A549 (cell line): ENCODE measurements at regions not wholly inside any gene's neighbourhood (a gene's known extent, or its start where the extent isn't known, plus 50 kb on each side); places are given as distances from the start of the nearest gene placed in this dataset.

Experiments used
- CHD4 ChIP-seq: fragments of 200-600 bp; sonication (generic); IDR thresholded peaks from 2 replicates; pipeline ENCODE4 v1.6.1; 2016; ENCODE audit warnings: antibody characterized with exemption, mild to moderate bottlenecking, borderline replicate concordance
- FOSL2 ChIP-seq, 2 experiments: fragments of 450-650 bp in 1 of 2; fragments of >200 bp in 1 of 2; sonication (Bioruptor Twin) in 1 of 2; formaldehyde crosslinking; IDR thresholded peaks; 2 replicates each; pipeline versions ENCODE4 v1.5.0 to v1.6.1; 2016 to 2020; ENCODE audit warnings: mild to moderate bottlenecking in 1 of 2, moderate library complexity in 1 of 2
- GATA3 ChIP-seq: IDR thresholded peaks from 2 replicates; pipeline ENCODE4 v1.6.1; 2012; ENCODE audit warnings: borderline replicate concordance
- POLR2A ChIP-seq: IDR thresholded peaks from 2 replicates; pipeline ENCODE4 v1.6.1; 2012; ENCODE audit warnings: mild to moderate bottlenecking, low read length
- SMC3 ChIP-seq: fragments of >200 bp; sonication (Bioruptor Twin); formaldehyde crosslinking; IDR thresholded peaks from 3 replicates; pipeline ENCODE4 v1.6.1; 2018; ENCODE audit warnings: inconsistent platforms
- TF ChIP-seq, protein P1 (sequence below): fragments of >200 bp; sonication (Bioruptor Twin); formaldehyde crosslinking; IDR thresholded peaks from 3 replicates; pipeline ENCODE4 v1.5.1; 2016

DNA sequence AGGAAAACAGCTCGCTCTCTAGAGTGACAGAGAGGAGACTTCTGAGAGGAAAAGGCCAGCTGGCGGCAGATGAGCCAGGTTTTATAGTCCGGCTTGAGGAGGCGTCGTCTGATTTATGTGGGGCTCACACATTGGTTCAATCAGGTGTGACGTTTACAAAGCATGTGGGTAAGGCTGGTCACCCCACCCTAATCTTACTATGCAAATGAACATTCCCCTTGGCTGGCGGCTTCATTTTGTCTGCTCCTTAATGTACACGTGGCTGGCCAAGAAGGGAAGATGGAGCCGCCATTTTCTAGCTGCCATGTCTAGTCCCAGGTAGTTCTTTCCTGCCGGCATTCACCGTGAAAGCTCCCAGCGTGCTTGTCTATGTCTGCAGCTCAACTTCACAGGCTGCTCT is 299.1 kb upstream of the SPRED2 start:
- TF ChIP-seq, protein P1, sequence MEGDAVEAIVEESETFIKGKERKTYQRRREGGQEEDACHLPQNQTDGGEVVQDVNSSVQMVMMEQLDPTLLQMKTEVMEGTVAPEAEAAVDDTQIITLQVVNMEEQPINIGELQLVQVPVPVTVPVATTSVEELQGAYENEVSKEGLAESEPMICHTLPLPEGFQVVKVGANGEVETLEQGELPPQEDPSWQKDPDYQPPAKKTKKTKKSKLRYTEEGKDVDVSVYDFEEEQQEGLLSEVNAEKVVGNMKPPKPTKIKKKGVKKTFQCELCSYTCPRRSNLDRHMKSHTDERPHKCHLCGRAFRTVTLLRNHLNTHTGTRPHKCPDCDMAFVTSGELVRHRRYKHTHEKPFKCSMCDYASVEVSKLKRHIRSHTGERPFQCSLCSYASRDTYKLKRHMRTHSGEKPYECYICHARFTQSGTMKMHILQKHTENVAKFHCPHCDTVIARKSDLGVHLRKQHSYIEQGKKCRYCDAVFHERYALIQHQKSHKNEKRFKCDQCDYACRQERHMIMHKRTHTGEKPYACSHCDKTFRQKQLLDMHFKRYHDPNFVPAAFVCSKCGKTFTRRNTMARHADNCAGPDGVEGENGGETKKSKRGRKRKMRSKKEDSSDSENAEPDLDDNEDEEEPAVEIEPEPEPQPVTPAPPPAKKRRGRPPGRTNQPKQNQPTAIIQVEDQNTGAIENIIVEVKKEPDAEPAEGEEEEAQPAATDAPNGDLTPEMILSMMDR: no peak
- TF ChIP-seq FOSL2 (IDR thresholded peaks at IDR 0.05): no peak
- no peak for TF ChIP-seq FOSL2 (CRISPR knock-in tag; IDR thresholded peaks at IDR 0.05)
- no peak for TF ChIP-seq SMC3
- no peak for TF ChIP-seq POLR2A
- no peak for TF ChIP-seq GATA3
- TF ChIP-seq CHD4: no peak
